ENCODE measurements at regions not wholly inside any gene's neighbourhood (a gene's known extent, or its start where the extent isn't known, plus 50 kb on each side); places are given as distances from the start of the nearest gene placed in this dataset.

DNA sequence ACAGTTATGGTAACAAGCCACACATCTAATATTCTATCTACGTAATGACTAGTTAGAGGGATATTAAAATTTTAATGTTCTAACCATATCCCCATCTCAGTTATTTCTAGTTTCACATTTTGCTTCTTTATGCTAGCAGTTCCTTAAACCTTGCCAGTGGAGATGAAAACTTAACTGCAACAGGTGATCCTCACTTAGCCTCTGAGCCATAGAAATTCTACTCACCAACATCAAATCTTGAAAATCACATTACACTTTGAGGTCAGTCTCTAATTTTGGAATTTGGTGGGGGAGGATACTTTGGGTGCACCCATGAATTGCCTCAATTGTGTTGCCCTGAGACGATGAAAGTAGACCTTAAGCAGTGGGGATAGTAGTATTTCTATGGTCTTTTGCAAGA lies 256.4 kb downstream of the GATA3 start:
- Histone ChIP-seq H3K27ac (replicated peaks) (no peak overlapping the region), H3K27me3 (ENCODE audit: insufficient read depth, poor library complexity, severe bottlenecking) (no peaks in the 10 kb centered on the region), H3K4me3 (replicated peaks; ENCODE audit: insufficient read depth, low read length) (no peak overlapping the region)
- TF ChIP-seq SPI1 (IDR thresholded peaks at IDR 0.05; ENCODE audit: borderline replicate concordance, low read depth) (no peak), POLR2AphosphoS5 (IDR thresholded peaks at IDR 0.05; ENCODE audit: low read depth) (no peak), GABPA (IDR thresholded peaks at IDR 0.05; ENCODE audit: low read depth) (no peak)
- TF ChIP-seq, protein P1, sequence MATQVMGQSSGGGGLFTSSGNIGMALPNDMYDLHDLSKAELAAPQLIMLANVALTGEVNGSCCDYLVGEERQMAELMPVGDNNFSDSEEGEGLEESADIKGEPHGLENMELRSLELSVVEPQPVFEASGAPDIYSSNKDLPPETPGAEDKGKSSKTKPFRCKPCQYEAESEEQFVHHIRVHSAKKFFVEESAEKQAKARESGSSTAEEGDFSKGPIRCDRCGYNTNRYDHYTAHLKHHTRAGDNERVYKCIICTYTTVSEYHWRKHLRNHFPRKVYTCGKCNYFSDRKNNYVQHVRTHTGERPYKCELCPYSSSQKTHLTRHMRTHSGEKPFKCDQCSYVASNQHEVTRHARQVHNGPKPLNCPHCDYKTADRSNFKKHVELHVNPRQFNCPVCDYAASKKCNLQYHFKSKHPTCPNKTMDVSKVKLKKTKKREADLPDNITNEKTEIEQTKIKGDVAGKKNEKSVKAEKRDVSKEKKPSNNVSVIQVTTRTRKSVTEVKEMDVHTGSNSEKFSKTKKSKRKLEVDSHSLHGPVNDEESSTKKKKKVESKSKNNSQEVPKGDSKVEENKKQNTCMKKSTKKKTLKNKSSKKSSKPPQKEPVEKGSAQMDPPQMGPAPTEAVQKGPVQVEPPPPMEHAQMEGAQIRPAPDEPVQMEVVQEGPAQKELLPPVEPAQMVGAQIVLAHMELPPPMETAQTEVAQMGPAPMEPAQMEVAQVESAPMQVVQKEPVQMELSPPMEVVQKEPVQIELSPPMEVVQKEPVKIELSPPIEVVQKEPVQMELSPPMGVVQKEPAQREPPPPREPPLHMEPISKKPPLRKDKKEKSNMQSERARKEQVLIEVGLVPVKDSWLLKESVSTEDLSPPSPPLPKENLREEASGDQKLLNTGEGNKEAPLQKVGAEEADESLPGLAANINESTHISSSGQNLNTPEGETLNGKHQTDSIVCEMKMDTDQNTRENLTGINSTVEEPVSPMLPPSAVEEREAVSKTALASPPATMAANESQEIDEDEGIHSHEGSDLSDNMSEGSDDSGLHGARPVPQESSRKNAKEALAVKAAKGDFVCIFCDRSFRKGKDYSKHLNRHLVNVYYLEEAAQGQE (IDR thresholded peaks at IDR 0.05; ENCODE audit: insufficient replicate concordance, low read depth) = no peak
- TF ChIP-seq, protein P2, sequence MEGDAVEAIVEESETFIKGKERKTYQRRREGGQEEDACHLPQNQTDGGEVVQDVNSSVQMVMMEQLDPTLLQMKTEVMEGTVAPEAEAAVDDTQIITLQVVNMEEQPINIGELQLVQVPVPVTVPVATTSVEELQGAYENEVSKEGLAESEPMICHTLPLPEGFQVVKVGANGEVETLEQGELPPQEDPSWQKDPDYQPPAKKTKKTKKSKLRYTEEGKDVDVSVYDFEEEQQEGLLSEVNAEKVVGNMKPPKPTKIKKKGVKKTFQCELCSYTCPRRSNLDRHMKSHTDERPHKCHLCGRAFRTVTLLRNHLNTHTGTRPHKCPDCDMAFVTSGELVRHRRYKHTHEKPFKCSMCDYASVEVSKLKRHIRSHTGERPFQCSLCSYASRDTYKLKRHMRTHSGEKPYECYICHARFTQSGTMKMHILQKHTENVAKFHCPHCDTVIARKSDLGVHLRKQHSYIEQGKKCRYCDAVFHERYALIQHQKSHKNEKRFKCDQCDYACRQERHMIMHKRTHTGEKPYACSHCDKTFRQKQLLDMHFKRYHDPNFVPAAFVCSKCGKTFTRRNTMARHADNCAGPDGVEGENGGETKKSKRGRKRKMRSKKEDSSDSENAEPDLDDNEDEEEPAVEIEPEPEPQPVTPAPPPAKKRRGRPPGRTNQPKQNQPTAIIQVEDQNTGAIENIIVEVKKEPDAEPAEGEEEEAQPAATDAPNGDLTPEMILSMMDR (IDR thresholded peaks at IDR 0.05; ENCODE audit: insufficient read depth, low read length) = no peak
- DNase-seq (ENCODE audit: low read depth in 1 of 2, low spot score in 1 of 2) = no peak

DNA sequence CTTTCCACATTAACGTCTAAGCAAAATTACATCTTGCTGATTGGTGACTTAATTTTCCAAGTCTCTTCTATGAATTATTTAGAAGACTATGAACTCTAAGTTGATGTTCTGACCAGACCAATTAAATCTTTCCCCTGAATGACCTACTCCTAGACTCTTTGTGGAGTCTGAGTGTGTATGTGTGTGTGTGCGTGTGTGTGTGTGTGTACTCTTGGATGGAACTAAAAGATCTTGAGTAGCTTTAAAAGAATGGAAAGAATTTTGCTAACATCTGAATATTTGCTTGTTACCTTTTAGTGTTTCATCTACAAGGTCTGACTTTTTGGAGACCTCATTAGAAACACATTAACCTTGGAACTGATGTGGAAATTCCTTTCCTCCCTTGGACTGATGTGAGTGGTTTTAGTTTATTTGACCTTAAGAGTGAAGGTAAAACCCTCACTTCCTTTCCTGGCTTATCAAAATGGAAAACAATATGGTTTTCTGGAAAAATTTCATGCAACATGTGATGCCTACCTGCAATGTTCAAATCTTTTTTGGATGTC lies 257.1 kb downstream of the GATA3 start:
- no peak for DNase-seq (ENCODE audit: low read depth in 1 of 2, low spot score in 1 of 2)
- Histone ChIP-seq H3K4me3 (replicated peaks; ENCODE audit: insufficient read depth, low read length) (no peak overlapping the region), H3K27me3 (ENCODE audit: insufficient read depth, poor library complexity, severe bottlenecking) (no peaks in the 10 kb centered on the region), H3K27ac (replicated peaks) (no peak overlapping the region)
- TF ChIP-seq GABPA (IDR thresholded peaks at IDR 0.05; ENCODE audit: low read depth) (no peak), POLR2AphosphoS5 (IDR thresholded peaks at IDR 0.05; ENCODE audit: low read depth) (no peak), SPI1 (IDR thresholded peaks at IDR 0.05; ENCODE audit: borderline replicate concordance, low read depth) (no peak)
- TF ChIP-seq, protein P2 (IDR thresholded peaks at IDR 0.05; ENCODE audit: insufficient read depth, low read length) = no peak
- TF ChIP-seq, protein P1 (IDR thresholded peaks at IDR 0.05; ENCODE audit: insufficient replicate concordance, low read depth) = no peak

DNA sequence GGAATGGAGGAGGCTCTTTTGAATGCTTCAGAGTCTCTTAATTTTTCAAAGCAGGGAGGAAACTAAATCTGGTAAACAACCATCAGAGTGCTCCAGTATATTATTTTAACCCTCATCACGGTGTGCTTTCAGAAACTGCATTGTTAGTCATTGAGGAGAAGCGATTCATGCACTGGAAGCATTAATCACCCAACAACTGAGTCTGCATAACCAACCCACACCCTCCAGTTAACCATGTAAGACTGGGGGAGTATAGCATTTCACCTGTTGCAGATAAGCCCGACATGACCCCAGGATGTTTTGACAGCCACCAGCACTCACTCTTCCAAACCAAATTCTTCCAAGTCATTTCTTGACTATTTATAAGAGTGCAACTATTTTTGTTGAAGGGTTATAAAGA lies 257.6 kb downstream of the GATA3 start:
- DNase-seq (ENCODE audit: low read depth in 1 of 2, low spot score in 1 of 2) = no peak
- TF ChIP-seq, protein P2 (IDR thresholded peaks at IDR 0.05; ENCODE audit: insufficient read depth, low read length) = no peak
- no peak for TF ChIP-seq GABPA (IDR thresholded peaks at IDR 0.05; ENCODE audit: low read depth)
- TF ChIP-seq, protein P1 (IDR thresholded peaks at IDR 0.05; ENCODE audit: insufficient replicate concordance, low read depth) = no peak
- no peak for TF ChIP-seq SPI1 (IDR thresholded peaks at IDR 0.05; ENCODE audit: borderline replicate concordance, low read depth)
- TF ChIP-seq POLR2AphosphoS5 (IDR thresholded peaks at IDR 0.05; ENCODE audit: low read depth) = no peak
- Histone ChIP-seq H3K4me3 (replicated peaks; ENCODE audit: insufficient read depth, low read length) (no peak overlapping the region), H3K27me3 (ENCODE audit: insufficient read depth, poor library complexity, severe bottlenecking) (no peaks in the 10 kb centered on the region), H3K27ac (replicated peaks) (no peak overlapping the region)

Data from HL-60 (cell line).